Neural cell (in vitro differentiated cells): ENCODE measurements at regions not wholly inside any gene's neighbourhood (a gene's known extent, or its start where the extent isn't known, plus 50 kb on each side); places are given as distances from the start of the nearest gene placed in this dataset.

Source experiments
- H2AFZ ChIP-seq: fragments of 200-600, 300-800 bp; sonication (generic), shearing (Covaris generic); 2 replicates; pipeline ENCODE4 v1.6.0; 2014; ENCODE audit warnings: low read depth, mild to moderate bottlenecking, antibody characterized with exemption, low read length, moderate library complexity
- H3F3A ChIP-seq: fragments of 200-600 bp; shearing (Covaris generic); 2 replicates; pipeline ENCODE4 v1.6.1; 2016; ENCODE audit warnings: mild to moderate bottlenecking, moderate library complexity, mixed read lengths, antibody characterized with exemption, low read length; ENCODE audit not compliant: insufficient read depth, poor library complexity, severe bottlenecking
- H3K27ac ChIP-seq: fragments of 200-600, 300-800 bp; sonication (generic), shearing (Covaris generic); 2 replicates; pipeline ENCODE4 v1.5.1; 2014; ENCODE audit warnings: mild to moderate bottlenecking, low read length, moderate library complexity
- H3K27me3 ChIP-seq: fragments of 300-800, 200-600 bp; sonication (generic), shearing (Covaris generic); 2 replicates; pipeline ENCODE4 v1.6.0; 2014; ENCODE audit warnings: mild to moderate bottlenecking, low read depth, low read length, moderate library complexity; ENCODE audit not compliant: insufficient read depth
- H3K36me3 ChIP-seq: fragments of 300-800, 200-600 bp; sonication (generic), shearing (Covaris generic); 2 replicates; pipeline ENCODE4 v1.5.1; 2014; ENCODE audit warnings: mild to moderate bottlenecking, antibody characterized with exemption, low read length, moderate library complexity; ENCODE audit not compliant: insufficient read depth
- H3K4me2 ChIP-seq: fragments of 300-800, 200-600 bp; sonication (generic), shearing (Covaris generic); 2 replicates; pipeline ENCODE4 v1.6.0; 2014; ENCODE audit warnings: mild to moderate bottlenecking, low read length
- H3K4me3 ChIP-seq: fragments of 300-800, 200-600 bp; sonication (generic), shearing (Covaris generic); 2 replicates; pipeline ENCODE4 v1.5.1; 2014; ENCODE audit warnings: mild to moderate bottlenecking, low read length, moderate library complexity
- H3K79me2 ChIP-seq: fragments of 200-600 bp; shearing (Covaris generic); replicated peaks from 2 replicates; pipeline ENCODE4 v1.6.0; 2014; ENCODE audit warnings: mild to moderate bottlenecking, low read length, moderate library complexity; ENCODE audit not compliant: insufficient read depth
- H3K9ac ChIP-seq: fragments of 300-800, 200-600 bp; sonication (generic), shearing (Covaris generic); 2 replicates; pipeline ENCODE4 v1.6.1; 2016; ENCODE audit warnings: mild to moderate bottlenecking, low read length, mixed read lengths
- H3K9me2 ChIP-seq: fragments of 200-600 bp; shearing (Covaris generic); 2 replicates; pipeline ENCODE4 v1.6.1; 2016; ENCODE audit warnings: mild to moderate bottlenecking, low read length, mixed read lengths; ENCODE audit not compliant: insufficient read depth
- H3K9me3 ChIP-seq: fragments of 200-600, 300-800 bp; sonication (generic), shearing (Covaris generic); 2 replicates; pipeline ENCODE4 v1.6.1; 2016; ENCODE audit warnings: mild to moderate bottlenecking, mixed run types, low read length, moderate library complexity, mixed read lengths
- H4K20me1 ChIP-seq: fragments of 200-600 bp; shearing (Covaris generic); 2 replicates; pipeline ENCODE4 v1.6.1; 2016; ENCODE audit warnings: mild to moderate bottlenecking, mixed run types; ENCODE audit not compliant: insufficient read depth
- CTCF ChIP-seq: fragments of 450-650 bp; IDR thresholded peaks from 2 replicates; pipeline ENCODE4 v1.5.1; 2014; ENCODE audit warnings: antibody characterized with exemption, mild to moderate bottlenecking, moderate library complexity; ENCODE audit not compliant: poor library complexity, severe bottlenecking
- EP300 ChIP-seq: fragments of 450-650 bp; conservative IDR thresholded peaks from 2 replicates; pipeline ENCODE4 v1.6.1; 2014; ENCODE audit warnings: antibody characterized with exemption, mild to moderate bottlenecking, moderate library complexity; ENCODE audit not compliant: poor library complexity, severe bottlenecking
- EZH2 ChIP-seq: fragments of 200-600, 300-800 bp; shearing (Covaris generic), sonication (generic); IDR thresholded peaks from 2 replicates; pipeline ENCODE4 v1.6.1; 2014; ENCODE audit warnings: antibody characterized with exemption, low read length, borderline replicate concordance, mild to moderate bottlenecking; ENCODE audit not compliant: insufficient read depth, poor library complexity, severe bottlenecking
- MXI1 ChIP-seq: fragments of 450-650 bp; conservative IDR thresholded peaks from 2 replicates; pipeline ENCODE4 v1.6.1; 2014; ENCODE audit warnings: antibody characterized with exemption, mild to moderate bottlenecking; ENCODE audit not compliant: poor library complexity, severe bottlenecking
- POLR2AphosphoS5 ChIP-seq: IDR thresholded peaks from 2 replicates; pipeline ENCODE4 v1.6.1; 2012
- RAD21 ChIP-seq: fragments of 450-650 bp; conservative IDR thresholded peaks from 2 replicates; pipeline ENCODE4 v1.6.1; 2014; ENCODE audit warnings: antibody characterized with exemption, mild to moderate bottlenecking, moderate library complexity
- REST ChIP-seq: IDR thresholded peaks from 2 replicates; pipeline ENCODE4 v1.6.1; 2012; ENCODE audit warnings: borderline replicate concordance
- SMC3 ChIP-seq: fragments of 450-650 bp; conservative IDR thresholded peaks from 2 replicates; pipeline ENCODE4 v1.6.1; 2014; ENCODE audit warnings: antibody characterized with exemption, mild to moderate bottlenecking, moderate library complexity; ENCODE audit not compliant: poor library complexity
- TAF1 ChIP-seq: IDR thresholded peaks from 2 replicates; pipeline ENCODE4 v1.6.1; 2012; ENCODE audit warnings: low read depth

- Histone ChIP-seq H3K4me2 (no peak overlapping the region), H3K27me3 (no peaks in the 10 kb centered on the region), H3K9me2 (no peaks in the 10 kb centered on the region), H3K36me3 (no peaks in the 10 kb centered on the region), H3K27ac (no peak overlapping the region), H3K4me3 (no peak overlapping the region), H3F3A (no peaks in the 10 kb centered on the region), H2AFZ (no peak overlapping the region), H4K20me1 (no peaks in the 10 kb centered on the region), H3K79me2 (no peaks in the 10 kb centered on the region), H3K9me3 (peaks cover 4% of the 10 kb centered on the region), H3K9ac (no peak overlapping the region)
- TF ChIP-seq CTCF, result no peak
- TF ChIP-seq SMC3, result no peak
- no peak for TF ChIP-seq EZH2
- no peak for TF ChIP-seq POLR2AphosphoS5
- no peak for TF ChIP-seq EP300
- no peak for TF ChIP-seq MXI1
- no peak for TF ChIP-seq TAF1
- no peak for TF ChIP-seq RAD21
- TF ChIP-seq REST, result no peak
Measured at GRCh38 chr2:122183890-122184289, 428.4 kb downstream of the TSN start.

- no peak overlapping the region for H3K27ac ChIP-seq
- no peaks in the 10 kb centered on the region for H3F3A ChIP-seq
- H3K4me2 ChIP-seq, result no peak overlapping the region
- TF ChIP-seq EP300, result no peak
- no peak for TF ChIP-seq RAD21
- TF ChIP-seq CTCF, result no peak
- no peak for TF ChIP-seq SMC3
- TF ChIP-seq EZH2, result no peak
- no peak for TF ChIP-seq MXI1
- H3K36me3 ChIP-seq, result no peaks in the 10 kb centered on the region
- H2AFZ ChIP-seq, result no peak overlapping the region
- H3K79me2 ChIP-seq, result no peaks in the 10 kb centered on the region
- no peak overlapping the region for H3K9ac ChIP-seq
- no peaks in the 10 kb centered on the region for H3K27me3 ChIP-seq
- no peaks in the 10 kb centered on the region for H3K9me3 ChIP-seq
- no peak overlapping the region for H3K4me3 ChIP-seq
- no peaks in the 10 kb centered on the region for H3K9me2 ChIP-seq
- H4K20me1 ChIP-seq, result no peaks in the 10 kb centered on the region
Measured at GRCh38 chr2:122186761-122187222, 431.3 kb downstream of the TSN start.
